Stomach (tissue), 8 donors: ENCODE measurements at regions not wholly inside any gene's neighbourhood (a gene's known extent, or its start where the extent isn't known, plus 50 kb on each side); places are given as distances from the start of the nearest gene placed in this dataset.
"Not testable (repeated sequence)": the region's sequence is repeated elsewhere in the genome, so short reads cannot be mapped to it uniquely, and the experiment has no call there.

Experiments used
- DNase-seq, 2 donors: peaks; one replicate each; pipeline versions ENCODE4 v3.0.0 to v3.0.0-alpha.2; 2013 to 2019
- H3K27ac ChIP-seq, 5 donors: fragments of 200-600 bp in 4 of 5; sonication (generic) in 4 of 5; one replicate each; pipeline ENCODE4 v1.5.1; 2013 to 2019; ENCODE audit warnings: mild to moderate bottlenecking in 1 of 5, moderate library complexity in 1 of 5
- H3K27me3 ChIP-seq, 3 donors: fragments of 200-600 bp; sonication (generic); one replicate each; pipeline ENCODE4 v1.5.1; 2017 to 2019; ENCODE audit warnings: mixed run types in 1 of 3
- H3K36me3 ChIP-seq, 4 donors: fragments of 200-600 bp; sonication (generic); 1 replicate in 3 of 4; 2 replicates in 1 of 4; pipeline ENCODE4 v1.5.1; 2016 to 2019
- H3K4me1 ChIP-seq, 4 donors: fragments of 200-600 bp; sonication (generic); one replicate each; pipeline ENCODE4 v1.5.1; 2016 to 2019
- H3K4me3 ChIP-seq, 4 donors: fragments of 200-600 bp; sonication (generic) in 3 of 4; one replicate each; pipeline ENCODE4 v1.5.1; 2016 to 2019; ENCODE audit warnings: mild to moderate bottlenecking in 1 of 4
- H3K9me3 ChIP-seq, 4 donors: fragments of 200-600 bp; sonication (generic); one replicate each; pipeline ENCODE4 v1.5.1; 2016 to 2019
- EP300 ChIP-seq: sonication (generic); formaldehyde crosslinking; IDR thresholded peaks from one replicate; pipeline ENCODE4 v1.6.1; 2017; ENCODE audit warnings: antibody characterized with exemption
- POLR2A ChIP-seq, 4 donors: fragments of 450-650 bp; IDR thresholded peaks; one replicate each; pipeline ENCODE4 v1.6.1; 2016; ENCODE audit warnings: antibody characterized with exemption in 4 of 4, control low read depth in 2 of 4, mild to moderate bottlenecking in 1 of 4, moderate library complexity in 1 of 4
- POLR2AphosphoS5 ChIP-seq, 3 donors: sonication (generic); formaldehyde crosslinking; IDR thresholded peaks; one replicate each; pipeline ENCODE4 v1.6.1; 2016; ENCODE audit warnings: antibody characterized with exemption in 3 of 3
- WGBS, 5 donors: extraction: QIAGEN DNeasy Blood & Tissue Kit in 3 of 5; methylation state at CpG; one replicate each; pipeline versions ENCODE4 v1.1.5 to v1.1.7; 2013 to 2018; 5-methylcytosine and 5-hydroxymethylcytosine counted together
- intact Hi-C: fragments of 100-400 bp; cut with DNase I; formaldehyde crosslinking; loops from one replicate; pipeline ENCODE4 v1.15.1; 2023; ENCODE audit warnings: low total_unique reads
- TF ChIP-seq, protein P1 (sequence below), 7 experiments: fragments of 450-650 bp in 4 of 7; fragments of 200-600 bp in 3 of 7; sonication (generic) in 3 of 7; IDR thresholded peaks; one replicate each; pipeline ENCODE4 v1.5.1; 2016 to 2019; ENCODE audit warnings: antibody characterized with exemption in 7 of 7, control low read depth in 2 of 7, mild to moderate bottlenecking in 1 of 7
- donor health status: healthy with polysubstance abuse.
- donor health status: Bipolar disorder and iron deficiency.
- donor health status: healthy.

GRCh38 chr5:54398191-54398590 is 57.3 kb upstream of the HSPB3 start:
- intact Hi-C loops = no loop called here
- H3K36me3 ChIP-seq = no peaks in the 10 kb centered on the region
- no peaks in the 10 kb centered on the region for H3K4me1 ChIP-seq
- H3K27ac ChIP-seq = no peak overlapping the region
- DNase-seq = no peak
- H3K4me3 ChIP-seq = no peak overlapping the region
- H3K9me3 ChIP-seq = no peaks in the 10 kb centered on the region
- TF ChIP-seq POLR2AphosphoS5 (IDR thresholded peaks at IDR 0.05) = no peak
- TF ChIP-seq, protein P1, sequence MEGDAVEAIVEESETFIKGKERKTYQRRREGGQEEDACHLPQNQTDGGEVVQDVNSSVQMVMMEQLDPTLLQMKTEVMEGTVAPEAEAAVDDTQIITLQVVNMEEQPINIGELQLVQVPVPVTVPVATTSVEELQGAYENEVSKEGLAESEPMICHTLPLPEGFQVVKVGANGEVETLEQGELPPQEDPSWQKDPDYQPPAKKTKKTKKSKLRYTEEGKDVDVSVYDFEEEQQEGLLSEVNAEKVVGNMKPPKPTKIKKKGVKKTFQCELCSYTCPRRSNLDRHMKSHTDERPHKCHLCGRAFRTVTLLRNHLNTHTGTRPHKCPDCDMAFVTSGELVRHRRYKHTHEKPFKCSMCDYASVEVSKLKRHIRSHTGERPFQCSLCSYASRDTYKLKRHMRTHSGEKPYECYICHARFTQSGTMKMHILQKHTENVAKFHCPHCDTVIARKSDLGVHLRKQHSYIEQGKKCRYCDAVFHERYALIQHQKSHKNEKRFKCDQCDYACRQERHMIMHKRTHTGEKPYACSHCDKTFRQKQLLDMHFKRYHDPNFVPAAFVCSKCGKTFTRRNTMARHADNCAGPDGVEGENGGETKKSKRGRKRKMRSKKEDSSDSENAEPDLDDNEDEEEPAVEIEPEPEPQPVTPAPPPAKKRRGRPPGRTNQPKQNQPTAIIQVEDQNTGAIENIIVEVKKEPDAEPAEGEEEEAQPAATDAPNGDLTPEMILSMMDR (IDR thresholded peaks at IDR 0.05) = no peak
- TF ChIP-seq POLR2A (IDR thresholded peaks at IDR 0.05) = no peak
- TF ChIP-seq EP300 = no peak
- 82 to 95% (median 95%) methylated on average over 1 of the region's 1 CpG for WGBS, 5 donors
- H3K27me3 ChIP-seq = no peaks in the 10 kb centered on the region

DNA sequence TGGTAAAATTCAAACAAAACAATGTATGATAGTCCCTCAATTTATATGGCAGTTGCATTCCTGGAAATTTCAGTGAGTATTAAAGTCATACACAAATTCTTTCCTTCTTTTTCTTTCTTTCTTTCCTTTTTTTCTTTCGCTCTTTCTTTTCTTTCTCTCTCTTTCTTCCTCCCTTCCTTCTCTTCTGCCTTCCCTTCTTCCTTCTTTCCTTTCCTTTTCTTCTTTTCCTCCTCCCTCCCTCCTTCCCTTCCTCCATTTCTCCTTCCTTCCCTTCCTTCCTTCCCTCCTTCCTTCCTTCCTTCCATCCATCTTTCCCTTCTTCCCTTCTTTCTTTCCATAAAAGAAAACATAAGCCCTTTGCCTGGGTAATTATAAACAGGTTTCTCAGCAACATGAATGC is 58.1 kb upstream of the HSPB3 start:
- no peaks in the 10 kb centered on the region for H3K4me1 ChIP-seq
- H3K4me3 ChIP-seq = no peak overlapping the region
- H3K36me3 ChIP-seq = no peaks in the 10 kb centered on the region
- DNase-seq = no peak
- H3K9me3 ChIP-seq = no peaks in the 10 kb centered on the region
- no peak for TF ChIP-seq POLR2A (IDR thresholded peaks at IDR 0.05)
- 93 to 100% (median 95%) methylated on average over 1 of the region's 1 CpG for WGBS, 5 donors
- H3K27me3 ChIP-seq = no peaks in the 10 kb centered on the region
- intact Hi-C loops = no loop called here
- no peak overlapping the region for H3K27ac ChIP-seq

GRCh38 chr5:54393007-54393406 is 62.5 kb upstream of the HSPB3 start:
- H3K9me3 ChIP-seq, H3K36me3 ChIP-seq, H3K4me3 ChIP-seq, H3K27ac ChIP-seq, intact Hi-C loops, H3K4me1 ChIP-seq, DNase-seq, H3K27me3 ChIP-seq: not testable (repeated sequence)
- WGBS, 5 donors = 81 to 97% (median 91%) methylated on average over 1 of the region's 1 CpG

GRCh38 chr5:54390539-54391031 is 64.9 kb upstream of the HSPB3 start:
- no peaks in the 10 kb centered on the region for H3K9me3 ChIP-seq
- no peak for DNase-seq
- no peak overlapping the region for H3K27ac ChIP-seq
- H3K4me3 ChIP-seq = no peak overlapping the region
- intact Hi-C loops = no loop called here
- no peaks in the 10 kb centered on the region for H3K4me1 ChIP-seq
- TF ChIP-seq, protein P1 (IDR thresholded peaks at IDR 0.05) = no peak
- TF ChIP-seq POLR2A (IDR thresholded peaks at IDR 0.05) (no peak), POLR2AphosphoS5 (IDR thresholded peaks at IDR 0.05) (no peak), EP300 (no peak)
- 75 to 90% (median 87%) methylated on average over 5 of the region's 5 CpGs for WGBS, 5 donors
- H3K36me3 ChIP-seq = no peaks in the 10 kb centered on the region
- no peaks in the 10 kb centered on the region for H3K27me3 ChIP-seq

DNA sequence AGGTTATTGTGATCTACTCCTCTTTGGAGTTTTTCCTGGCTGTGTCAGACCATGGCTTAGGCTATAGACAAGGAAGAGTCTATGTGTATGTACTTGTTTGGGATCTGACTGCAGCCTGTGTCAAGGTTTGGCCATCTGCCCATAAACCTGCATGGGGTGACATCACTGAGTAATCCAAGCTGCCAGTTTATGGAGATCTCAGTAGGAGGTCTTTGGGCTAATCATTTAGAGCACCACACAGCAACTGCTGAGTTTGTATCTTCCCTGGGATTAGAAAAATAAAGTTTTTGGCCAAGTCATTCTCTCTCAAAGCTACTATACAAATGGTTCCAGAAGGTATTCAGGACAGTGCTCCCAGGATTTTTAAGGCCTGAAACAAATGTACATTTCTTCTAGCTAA is 65.5 kb upstream of the HSPB3 start:
- TF ChIP-seq POLR2A (IDR thresholded peaks at IDR 0.05) (no peak), POLR2AphosphoS5 (IDR thresholded peaks at IDR 0.05) (no peak), EP300 (no peak)
- TF ChIP-seq, protein P1 (IDR thresholded peaks at IDR 0.05) = no peak
- Histone ChIP-seq H3K4me1 (no peaks in the 10 kb centered on the region), H3K27ac (no peak overlapping the region), H3K9me3 (no peaks in the 10 kb centered on the region), H3K27me3 (no peaks in the 10 kb centered on the region), H3K36me3 (no peaks in the 10 kb centered on the region), H3K4me3 (no peak overlapping the region)
- DNase-seq = peak in 1 of 2 donors; percentile 66
- intact Hi-C loops = no loop called here

- H3K4me3 ChIP-seq, H3K9me3 ChIP-seq, H3K27me3 ChIP-seq, intact Hi-C loops, H3K27ac ChIP-seq, DNase-seq, H3K4me1 ChIP-seq, H3K36me3 ChIP-seq: not testable (repeated sequence)
- 84 to 100% (median 94%) methylated on average over 1 of the region's 1 CpG for WGBS, 5 donors
Measured at GRCh38 chr5:54389399-54389798, 66.1 kb upstream of the HSPB3 start.
